DMS79 (cell line): ENCODE measurements at regions not wholly inside any gene's neighbourhood (a gene's known extent, or its start where the extent isn't known, plus 50 kb on each side); places are given as distances from the start of the nearest gene placed in this dataset.

ENCODE experiments used
- DNase-seq: peaks from one replicate; lab custom pipeline; 2025; lab: John Stamatoyannopoulos, UW

DNA sequence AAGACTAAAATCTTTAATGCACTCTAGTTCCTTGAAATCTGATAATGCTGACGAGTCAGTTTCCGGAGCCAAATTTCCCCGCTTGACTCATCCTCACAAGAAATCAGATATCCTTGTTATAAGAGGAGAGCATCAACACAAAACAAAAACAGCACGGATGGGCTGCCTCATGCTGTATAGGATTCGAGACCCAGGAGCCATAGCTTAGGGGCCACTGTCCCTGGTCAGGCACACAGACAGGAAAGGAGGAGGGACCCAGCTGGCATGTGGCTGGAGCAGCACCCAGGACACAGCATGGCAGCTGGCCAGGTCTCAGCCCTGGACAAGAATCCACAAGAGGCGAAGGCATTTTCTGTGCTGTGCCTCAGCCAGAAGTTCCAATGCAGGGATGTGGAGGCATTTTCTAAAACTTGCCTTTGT is 110.2 kb upstream of the SPATA13 start:
- DNase-seq, result no peak

DNA sequence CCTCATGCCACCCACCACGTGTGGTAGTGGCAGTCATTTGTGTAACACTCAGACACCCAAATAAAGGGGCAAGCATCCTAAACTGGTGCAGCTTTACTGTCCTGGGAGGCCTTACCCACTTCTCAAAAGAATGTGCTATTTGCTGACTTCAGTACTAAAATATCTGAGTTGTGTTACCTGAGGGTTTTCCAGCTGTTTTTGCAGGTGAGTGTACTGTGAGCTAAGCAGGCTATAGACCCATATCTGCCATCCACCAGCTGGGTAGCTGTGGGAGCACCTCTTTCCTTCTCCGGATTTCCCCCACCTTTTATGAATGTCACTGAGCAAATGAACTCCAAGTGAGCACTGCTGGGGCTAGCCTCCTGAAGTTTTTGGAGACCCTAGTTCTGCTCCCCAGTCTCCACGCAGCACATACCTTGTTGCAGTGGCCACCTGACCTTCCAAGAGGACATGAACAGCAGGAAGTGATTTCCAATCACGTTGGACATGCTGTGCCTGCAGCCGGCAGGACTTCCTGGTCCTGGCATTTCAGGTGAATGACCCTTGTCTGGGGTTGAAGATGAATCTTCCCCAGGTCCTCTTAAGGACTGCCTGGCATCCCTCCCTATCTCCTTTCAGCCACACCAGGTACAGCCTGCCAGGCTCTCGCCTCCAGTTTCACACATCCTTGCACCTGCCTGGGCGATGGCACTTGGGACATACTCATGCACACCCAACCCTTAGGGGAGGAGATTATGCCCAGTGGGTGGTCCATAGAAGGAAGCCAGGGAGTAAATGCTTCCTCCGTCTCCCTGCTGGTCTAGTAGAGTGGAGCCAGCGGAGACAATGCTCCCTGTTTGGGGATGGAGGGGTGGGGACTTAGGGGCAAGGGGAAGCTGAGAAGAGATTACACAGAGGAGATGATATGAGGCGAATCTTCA is 109.5 kb upstream of the SPATA13 start:
- no peak for DNase-seq

DNA sequence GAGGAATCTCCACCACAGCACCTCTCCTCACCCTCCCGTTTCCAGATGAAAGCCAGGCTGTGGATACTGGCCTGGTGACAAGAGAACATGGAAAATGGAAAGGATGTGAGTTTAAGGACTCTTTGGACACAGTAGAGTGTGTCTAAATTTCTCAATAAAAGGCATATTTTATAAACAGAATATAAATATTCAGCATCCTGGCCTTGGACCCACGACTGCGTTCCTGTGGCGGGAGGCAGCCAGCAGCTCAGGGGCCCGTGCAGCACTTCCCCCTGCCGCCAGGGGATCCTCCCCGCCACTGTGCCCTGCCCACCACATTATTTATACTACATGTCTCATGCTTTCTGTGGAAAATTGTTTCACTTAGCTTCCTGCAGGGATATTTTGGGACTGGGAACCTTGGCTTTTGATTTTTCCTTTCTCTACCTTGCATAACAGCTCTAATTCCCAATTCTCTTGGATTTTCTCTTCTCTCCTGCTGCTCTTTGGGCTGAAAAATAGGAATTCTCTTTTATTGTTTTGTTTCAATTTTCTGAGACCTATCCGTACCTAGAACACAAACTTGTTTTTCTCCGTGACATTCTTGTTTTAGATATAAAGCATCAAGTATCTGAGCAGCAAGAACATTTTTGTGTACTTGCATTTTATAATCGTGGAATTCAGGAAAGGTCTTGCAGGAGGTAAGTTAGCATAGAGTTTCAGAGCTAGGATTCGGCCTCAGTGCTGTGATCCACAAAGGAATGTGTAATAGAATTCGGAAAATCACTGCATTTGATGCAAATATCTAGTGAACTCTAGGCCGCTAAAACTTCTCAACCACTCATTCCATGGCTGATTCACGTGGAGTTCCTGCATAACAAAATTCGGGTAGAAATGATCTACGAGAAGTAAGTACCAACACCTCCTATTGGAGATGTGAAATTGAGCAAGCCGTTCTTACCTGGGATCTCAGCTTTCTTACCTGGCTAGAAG is 107.7 kb upstream of the SPATA13 start:
- no peak for DNase-seq

DNA sequence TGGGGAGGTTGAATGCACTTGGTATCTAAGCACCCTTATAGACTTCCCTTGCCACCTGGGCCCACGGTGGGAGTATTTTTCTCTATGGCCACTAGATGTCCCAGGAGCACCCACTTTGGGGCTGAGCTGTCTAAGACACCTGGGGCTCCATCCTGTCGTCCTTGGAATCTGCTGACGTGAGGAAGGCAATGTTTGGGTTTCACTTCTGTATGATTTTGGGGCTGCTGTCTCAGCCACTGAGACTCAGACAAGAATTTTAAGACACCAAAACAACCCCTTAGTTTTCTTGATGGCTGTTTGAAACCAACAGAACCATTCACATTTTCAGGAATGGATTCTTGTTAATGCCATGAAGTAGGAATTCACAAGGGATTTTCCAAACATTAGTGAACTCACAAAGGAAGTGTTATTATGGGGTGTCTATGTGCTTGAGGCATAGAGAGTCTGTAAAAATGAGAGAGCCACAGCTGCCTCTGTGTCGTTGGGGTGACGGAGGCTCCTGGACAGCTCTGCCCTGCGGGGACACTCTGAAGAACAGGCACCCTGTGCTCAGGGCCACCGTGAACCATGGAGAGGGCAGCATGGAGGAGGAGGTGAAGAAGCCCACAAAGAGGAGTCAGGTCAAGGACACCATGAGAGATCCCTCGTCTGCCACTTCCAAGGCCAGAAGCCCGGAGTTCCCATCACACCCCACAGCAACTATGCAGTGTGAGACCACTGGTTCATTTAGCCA is 106.8 kb upstream of the SPATA13 start:
- DNase-seq, result peak; percentile 29

DNA sequence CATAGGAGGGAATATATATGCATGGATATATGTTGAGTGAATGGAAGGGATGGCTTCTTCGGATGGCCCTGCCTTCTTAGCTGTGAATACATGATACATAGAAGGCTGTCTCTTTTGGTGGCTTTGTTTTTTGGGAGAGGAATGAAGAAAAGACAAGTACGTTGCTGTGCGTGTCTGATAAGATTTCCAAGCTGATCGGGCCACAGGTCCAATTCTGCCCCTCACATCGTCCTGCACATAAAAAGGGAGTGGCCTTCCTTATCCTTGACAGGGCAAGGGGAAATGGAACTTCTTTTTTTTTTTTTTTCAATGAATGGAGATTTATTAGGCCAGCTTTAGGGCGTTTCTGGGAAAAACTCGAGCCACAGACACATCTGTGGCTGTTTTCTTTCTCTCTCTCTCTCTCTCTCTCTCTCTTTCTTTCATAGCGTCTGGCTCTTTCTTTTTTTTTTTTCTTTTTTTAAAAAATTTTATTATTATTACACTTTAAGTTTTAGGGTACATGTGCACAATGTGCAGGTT is 103.8 kb upstream of the SPATA13 start:
- no peak for DNase-seq

DNA sequence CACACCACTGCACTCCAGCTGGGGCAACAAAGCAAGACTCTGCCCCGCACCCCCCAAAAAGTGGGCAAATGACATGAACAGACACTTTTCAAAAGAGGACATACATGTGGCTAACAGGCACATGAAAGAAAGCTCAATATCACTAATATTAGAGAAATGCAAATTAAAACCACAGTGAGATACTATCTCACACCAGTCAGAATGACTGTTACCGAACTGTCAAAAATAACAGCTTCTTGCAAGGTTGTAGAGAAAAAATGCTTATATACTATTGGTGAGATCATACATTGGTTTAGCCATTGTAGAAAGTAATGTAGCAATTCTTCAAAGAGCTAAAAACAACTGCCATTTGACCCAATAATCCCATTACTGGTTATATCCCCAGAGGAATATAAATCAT is 99.5 kb upstream of the SPATA13 start:
- no peak for DNase-seq

DNA sequence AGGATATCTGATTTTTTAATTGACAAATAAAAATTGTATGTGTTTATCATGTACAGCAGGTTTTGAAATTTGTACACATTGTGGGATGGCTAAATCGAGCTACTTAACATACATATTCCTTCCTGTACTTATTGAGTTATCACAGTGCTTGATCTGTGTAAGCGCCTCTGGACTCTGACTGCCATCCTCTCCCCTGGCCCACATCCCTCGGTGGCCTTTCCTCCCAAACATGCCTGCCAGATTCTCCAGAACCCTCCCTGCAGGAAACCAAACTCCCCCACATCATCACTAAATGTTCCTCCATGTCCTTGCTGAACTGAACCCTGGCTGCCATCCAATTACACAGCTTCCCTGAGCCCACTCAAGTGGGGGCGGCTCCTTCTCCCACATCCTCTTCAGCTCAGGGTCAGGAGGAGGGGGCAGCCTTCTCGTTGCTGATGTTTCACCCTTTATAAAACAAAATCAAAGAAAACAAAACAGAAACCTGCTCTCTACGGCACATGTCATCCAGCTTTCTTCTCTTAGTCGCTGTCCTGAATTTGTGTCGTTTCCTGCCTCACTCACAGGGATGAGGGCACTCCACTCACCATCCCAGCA is 97.1 kb upstream of the SPATA13 start:
- peak; percentile 31 for DNase-seq

DNA sequence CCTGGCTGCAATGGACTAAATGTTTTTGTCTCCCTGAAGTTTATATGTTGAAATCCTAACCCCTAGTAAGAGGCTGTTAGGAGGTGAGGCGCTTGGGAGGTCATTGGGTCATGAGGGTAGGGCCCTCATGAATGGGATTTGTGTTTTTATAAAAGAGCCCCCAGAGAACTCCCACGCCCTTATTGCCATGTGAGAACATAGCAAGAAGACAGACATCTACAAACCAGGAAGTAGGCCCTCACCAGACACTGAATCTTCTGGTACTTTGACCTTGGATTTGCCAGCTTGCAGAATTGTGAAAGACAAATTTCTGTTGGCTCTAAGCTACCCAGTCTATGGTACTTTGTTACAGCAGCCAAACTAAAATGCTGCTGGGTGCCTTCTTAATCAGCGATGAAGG is 96.1 kb upstream of the SPATA13 start:
- DNase-seq, result no peak

DNA sequence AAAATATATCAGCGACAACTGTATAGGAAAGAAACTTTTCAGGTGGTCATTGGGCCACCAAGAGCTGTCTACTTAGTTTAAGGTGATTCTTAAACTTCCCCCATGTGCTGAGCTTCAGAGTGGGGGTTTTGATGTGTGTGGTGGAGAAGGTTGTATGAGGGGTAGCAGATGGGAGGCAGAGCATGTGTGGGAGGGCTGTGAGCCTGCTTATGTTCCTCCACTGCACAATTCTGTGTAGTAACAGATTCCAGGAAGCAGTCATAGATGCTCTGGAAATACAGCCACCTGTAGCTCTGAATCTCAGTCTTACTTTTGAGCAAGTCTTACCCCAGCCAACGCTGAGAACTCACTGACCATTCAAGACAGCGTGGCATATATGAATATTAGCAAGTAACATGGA is 95.3 kb upstream of the SPATA13 start:
- no peak for DNase-seq

DNA sequence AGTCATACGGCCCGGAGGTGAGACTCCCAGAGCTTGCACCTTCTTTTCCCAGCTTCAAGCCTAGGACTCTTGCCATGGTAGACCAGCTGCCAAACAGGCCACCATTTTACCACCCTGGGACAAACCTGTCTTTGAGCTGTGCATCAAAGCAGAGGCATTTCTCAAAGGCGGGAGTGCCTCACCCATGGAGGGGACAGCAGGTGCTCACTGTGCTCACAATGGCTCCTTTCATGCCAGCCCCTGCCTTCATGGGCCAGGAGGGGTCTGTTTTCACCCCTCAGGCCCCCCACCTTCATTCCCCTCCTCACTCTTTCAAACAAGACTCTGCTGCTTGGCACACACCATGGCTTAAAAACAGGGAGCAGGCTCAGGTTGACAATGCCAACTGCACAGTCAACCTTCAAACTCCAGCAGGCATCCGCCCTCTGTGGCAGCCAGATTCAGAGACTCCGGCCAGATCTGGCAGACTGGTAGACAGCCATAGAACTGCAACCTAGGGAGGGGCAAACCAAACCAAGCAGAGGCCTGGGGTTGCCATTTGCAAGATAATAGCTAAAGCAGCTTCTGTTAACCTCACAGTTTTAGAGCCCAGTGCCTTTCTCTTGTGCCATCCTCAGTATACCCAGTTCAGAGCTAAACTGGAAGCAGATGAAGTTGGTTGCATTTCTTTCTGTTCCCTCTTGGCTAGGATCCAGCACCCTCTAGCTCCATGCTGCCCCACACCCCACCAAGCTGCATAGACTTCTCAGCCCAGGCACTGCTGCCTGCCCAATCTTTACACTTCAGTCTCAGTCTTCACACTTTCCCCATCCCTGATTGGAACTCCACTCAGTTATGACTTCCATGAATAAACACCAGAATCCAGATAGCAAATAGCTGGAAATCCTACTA is 93.9 kb upstream of the SPATA13 start:
- DNase-seq, result no peak

DNA sequence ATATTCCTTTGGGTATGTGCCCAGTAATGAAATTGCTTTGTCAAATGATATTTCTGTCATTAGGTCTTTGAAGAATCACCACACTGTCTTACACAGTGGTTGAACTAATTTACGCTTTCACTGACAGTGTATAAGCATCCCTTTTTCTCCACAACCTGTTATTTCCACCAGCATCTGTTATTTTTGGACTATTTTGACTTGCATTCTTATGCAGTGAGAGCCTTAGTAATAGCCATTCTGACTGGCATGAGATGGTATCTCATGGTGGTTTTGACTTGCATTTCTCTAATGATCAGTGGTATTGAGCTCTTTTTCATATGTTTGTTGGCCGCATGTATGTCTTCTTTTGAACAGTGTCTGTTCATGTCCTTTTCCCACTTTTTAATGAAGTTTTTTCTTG is 92.0 kb upstream of the SPATA13 start:
- DNase-seq, result no peak

DNA sequence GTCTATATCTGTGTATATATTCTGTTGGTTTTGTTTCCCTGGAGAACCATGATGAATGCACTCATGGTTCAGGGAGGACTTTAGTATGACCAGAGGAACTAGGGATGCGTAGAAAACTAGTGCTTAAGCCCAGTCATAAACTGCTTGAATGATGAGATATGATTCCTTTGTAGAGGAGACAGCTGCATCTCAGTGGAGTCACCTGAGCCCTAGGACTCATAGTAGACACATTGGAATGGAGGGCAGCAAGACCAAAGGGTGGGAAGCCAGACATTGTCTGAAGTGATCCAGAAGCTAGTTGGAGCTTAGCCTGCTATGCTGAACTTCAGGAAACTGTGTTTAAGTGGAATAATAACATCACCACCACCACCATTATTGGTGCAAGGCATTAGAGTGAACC is 89.5 kb upstream of the SPATA13 start:
- DNase-seq, result no peak

DNA sequence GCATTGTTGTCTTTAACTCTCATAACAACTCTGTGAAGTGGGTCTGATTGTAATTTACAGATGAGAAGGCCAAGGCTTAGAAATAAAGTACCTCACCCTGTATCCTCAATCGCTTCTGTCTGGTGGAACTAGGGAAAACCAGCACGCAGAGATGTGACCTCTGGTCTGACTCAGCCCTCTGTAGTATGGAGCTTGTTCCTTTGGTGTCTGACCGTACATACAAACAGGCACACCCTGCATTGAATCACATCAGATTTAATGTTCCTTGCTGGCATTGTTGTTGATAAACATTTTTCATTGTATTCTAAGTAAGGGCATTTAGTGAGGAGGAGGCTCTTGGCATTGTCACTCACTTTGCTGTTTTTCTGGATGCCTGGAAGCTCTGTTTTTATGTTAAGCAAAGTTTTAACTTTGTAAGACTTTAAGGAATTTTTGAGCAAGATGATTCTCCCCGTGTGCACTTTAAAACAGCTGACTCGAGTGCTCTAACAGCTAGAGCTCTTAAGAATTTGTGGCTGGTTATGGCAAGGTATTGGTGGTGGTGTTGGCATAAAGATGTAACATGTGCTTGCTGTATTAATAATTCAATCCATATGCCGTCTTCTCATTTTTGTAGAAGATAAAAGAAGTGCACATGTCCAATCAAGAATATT is 89.0 kb upstream of the SPATA13 start:
- no peak for DNase-seq

DNA sequence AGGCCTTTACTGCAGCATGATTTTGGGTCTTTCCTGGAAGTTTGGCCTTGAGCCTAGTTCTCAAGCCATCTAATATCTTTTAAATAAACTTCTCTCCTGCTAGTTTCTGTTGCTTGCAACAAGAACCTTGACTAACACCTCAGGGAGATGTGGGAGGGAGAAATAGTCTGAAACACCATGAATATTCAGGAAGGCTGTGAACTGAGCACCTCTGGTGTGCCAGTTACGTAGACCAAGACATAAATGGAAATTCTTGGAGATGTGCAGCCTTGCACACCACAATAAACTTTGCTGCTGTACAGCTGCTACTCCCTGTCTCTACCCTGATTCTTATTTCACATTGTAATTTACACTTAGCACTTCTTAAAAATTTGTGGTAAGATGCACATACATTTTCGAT is 86.9 kb upstream of the SPATA13 start:
- DNase-seq, result no peak

DNA sequence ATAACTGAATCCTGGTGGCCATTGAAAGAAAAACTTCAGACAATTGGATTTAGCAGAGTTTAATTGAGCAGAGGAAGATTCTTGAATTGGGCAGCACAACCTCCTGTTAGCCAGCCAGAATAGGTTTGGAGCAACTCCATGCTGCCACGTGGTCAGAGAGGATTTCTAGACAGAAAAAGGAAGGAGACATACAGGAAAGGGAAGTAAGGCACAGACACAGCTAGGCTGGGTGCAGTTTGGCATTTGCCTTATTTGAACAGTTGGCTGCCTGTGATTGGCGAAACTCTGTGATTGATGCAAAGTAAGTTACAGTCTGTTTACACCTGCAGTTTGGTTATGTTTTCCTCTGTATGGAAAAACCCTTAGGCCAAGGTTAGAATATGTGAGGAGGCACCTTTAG is 85.8 kb upstream of the SPATA13 start:
- no peak for DNase-seq

DNA sequence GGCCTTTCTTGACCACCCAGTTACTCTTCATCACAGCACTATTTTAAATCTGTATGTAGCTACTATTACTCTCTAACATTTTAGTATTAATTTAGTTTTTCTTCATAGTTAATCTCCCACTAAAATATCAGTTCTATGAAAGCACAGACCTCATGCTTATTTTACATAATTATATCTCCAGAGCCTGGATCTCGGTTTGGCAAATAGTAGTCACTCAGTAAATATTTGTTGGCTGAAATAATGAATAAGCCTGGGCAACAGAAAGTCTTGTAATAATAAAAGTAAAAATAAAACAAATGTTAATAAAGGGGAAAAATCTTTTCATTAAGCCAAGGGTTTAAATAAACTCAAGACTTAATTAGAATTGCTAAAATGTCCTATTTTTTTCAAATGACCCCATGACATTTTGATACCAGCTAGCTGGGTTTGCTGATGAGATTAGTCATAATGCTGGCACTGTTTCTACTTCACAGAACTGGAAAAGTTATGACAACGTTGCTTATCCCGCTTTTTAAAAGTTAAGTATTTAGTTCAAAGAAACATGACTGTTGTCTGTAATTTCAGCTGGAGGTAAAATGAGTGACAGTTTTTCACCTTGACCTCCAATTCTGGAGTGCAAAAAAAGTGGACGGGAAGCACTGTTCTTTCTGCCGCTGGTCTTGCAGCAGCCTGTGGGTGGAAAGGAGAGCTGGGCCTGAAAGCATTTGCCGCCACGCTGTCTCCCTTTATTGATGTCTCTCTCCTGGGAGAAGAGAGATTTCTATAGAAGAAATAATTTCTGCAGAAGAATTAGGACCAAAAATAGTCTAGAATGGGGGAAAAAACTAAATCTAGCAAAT is 85.2 kb upstream of the SPATA13 start:
- DNase-seq, result no peak

DNA sequence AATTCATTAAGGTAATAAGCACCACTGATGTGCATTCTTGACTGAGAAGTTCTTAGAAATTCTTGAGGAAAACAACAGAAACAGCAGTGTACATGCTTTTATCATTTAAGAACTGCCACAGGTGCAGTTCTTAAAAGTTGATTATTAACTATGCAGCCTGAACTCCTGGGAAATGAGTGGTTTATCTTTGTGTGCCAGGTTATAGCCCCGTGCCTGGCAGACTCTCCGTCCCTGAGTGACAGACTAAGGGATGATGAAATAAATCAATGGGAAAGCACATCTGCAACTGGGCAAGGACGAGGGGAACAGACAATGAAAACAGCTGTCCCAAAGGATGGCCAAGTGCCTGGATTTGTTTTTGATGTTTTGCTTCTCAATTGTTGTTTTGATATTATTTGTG is 84.4 kb upstream of the SPATA13 start:
- no peak for DNase-seq

DNA sequence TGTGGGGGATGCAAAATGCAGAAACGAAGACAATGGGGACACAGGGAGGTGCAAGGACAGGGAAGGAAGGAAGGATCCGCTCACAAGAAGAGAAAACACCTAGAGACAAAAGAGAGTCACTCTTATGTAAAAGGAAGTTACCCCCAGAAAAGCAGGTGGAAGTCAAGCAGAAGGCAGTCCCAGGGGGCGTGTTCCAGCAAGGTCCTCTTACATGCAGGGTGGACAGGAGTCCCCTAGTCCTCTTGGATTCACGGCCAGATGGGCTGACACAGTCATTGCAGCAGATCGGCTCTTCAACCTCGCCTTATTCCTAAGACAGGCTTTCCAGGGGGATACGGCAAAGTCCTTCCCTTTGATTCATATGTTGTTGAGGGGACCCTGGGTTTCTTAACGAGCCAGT is 83.9 kb upstream of the SPATA13 start:
- DNase-seq, result no peak

DNA sequence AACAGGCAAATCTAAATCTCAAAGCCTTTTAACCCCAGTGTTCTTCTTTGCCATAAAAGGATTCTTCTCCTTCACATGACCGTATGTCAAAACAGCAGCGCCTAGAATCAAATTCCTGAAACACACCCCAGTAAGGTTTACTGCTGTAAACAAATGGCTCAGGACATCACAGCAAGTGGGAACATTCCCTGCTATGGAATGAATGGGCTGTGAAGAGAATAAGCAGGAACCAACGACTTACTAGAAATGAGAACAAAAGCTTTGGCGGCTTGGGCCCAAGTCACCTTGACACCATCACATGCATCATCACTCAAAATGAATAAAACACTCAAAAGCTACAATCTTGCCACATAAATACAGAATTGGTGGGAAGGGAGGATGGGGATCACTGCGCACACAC is 80.4 kb upstream of the SPATA13 start:
- DNase-seq, result no peak
